CD8-positive, alpha-beta memory T cell (primary cell): ENCODE measurements at regions not wholly inside any gene's neighbourhood (a gene's known extent, or its start where the extent isn't known, plus 50 kb on each side); places are given as distances from the start of the nearest gene placed in this dataset.
"Not testable (repeated sequence)": the region's sequence is repeated elsewhere in the genome, so short reads cannot be mapped to it uniquely, and the experiment has no call there.

Source experiments
- CTCF ChIA-PET: fragments of 350-600 bp; sonication (Branson Sonifier 250); formaldehyde crosslinking; loops from one replicate; lab custom pipeline; 2021; ENCODE audit warnings: antibody characterized with exemption; lab: Charles Lee
- POLR2A ChIA-PET: fragments of 350-600 bp; sonication (Branson Sonifier 250); formaldehyde crosslinking; loops from one replicate; lab custom pipeline; 2021; ENCODE audit warnings: antibody characterized with exemption; lab: Charles Lee
- DNase-seq, 5 donors: peaks; one replicate each; pipeline versions ENCODE4 v3.0.0 to v3.0.0-alpha.2; 2020 to 2022; ENCODE audit warnings: mixed read lengths in 1 of 5
- H3K27ac ChIP-seq: one replicate; pipeline ENCODE4 v1.7.0; 2013; ENCODE audit warnings: low read depth, mild to moderate bottlenecking, low read length, moderate library complexity
- H3K27me3 ChIP-seq: 2 replicates; pipeline ENCODE4 v1.7.0; 2013; ENCODE audit warnings: low read length, mild to moderate bottlenecking; ENCODE audit not compliant: insufficient read depth, poor library complexity, severe bottlenecking
- H3K36me3 ChIP-seq: 2 replicates; pipeline ENCODE4 v1.7.0; 2013; ENCODE audit warnings: mild to moderate bottlenecking, low read length, moderate library complexity; ENCODE audit not compliant: insufficient read depth
- H3K4me1 ChIP-seq: 2 replicates; pipeline ENCODE4 v1.7.0; 2013; ENCODE audit warnings: mild to moderate bottlenecking, low read length, moderate library complexity; ENCODE audit not compliant: insufficient read depth
- H3K4me3 ChIP-seq: 2 replicates; pipeline ENCODE4 v1.7.0; 2013; ENCODE audit warnings: mild to moderate bottlenecking, low read length
- H3K9me3 ChIP-seq: 2 replicates; pipeline ENCODE4 v1.7.0; 2013; ENCODE audit warnings: mild to moderate bottlenecking, low read length
- H3K27ac Mint-ChIP-seq, 8 donors: one replicate each; pipeline ENCODE4 v1.8.0; 2020 to 2021; ENCODE audit warnings: mixed read lengths in 8 of 8, mild to moderate bottlenecking in 6 of 8, inconsistent platforms in 3 of 8, moderate library complexity in 3 of 8
- H3K27me3 Mint-ChIP-seq, 2 donors: one replicate each; pipeline ENCODE4 v1.8.0; 2020 to 2021; ENCODE audit warnings: mixed read lengths in 2 of 2, mild to moderate bottlenecking in 1 of 2, moderate library complexity in 1 of 2
- H3K36me3 Mint-ChIP-seq, 3 donors: one replicate each; pipeline ENCODE4 v1.8.0; 2020 to 2021; ENCODE audit warnings: mixed read lengths in 3 of 3, inconsistent platforms in 1 of 3, mild to moderate bottlenecking in 1 of 3
- H3K4me1 Mint-ChIP-seq, 3 donors: one replicate each; pipeline ENCODE4 v1.8.0; 2020 to 2021; ENCODE audit warnings: mixed read lengths in 3 of 3, inconsistent platforms in 1 of 3, mild to moderate bottlenecking in 1 of 3
- H3K4me3 Mint-ChIP-seq, 7 donors: one replicate each; pipeline ENCODE4 v1.8.0; 2020 to 2021; ENCODE audit warnings: mixed read lengths in 7 of 7, mild to moderate bottlenecking in 6 of 7, moderate library complexity in 4 of 7, inconsistent platforms in 2 of 7
- H3K9me3 Mint-ChIP-seq, 5 donors: one replicate each; pipeline ENCODE4 v1.8.0; 2020 to 2022; ENCODE audit warnings: mixed read lengths in 5 of 5, mild to moderate bottlenecking in 3 of 5, moderate library complexity in 2 of 5, inconsistent platforms in 1 of 5

DNA sequence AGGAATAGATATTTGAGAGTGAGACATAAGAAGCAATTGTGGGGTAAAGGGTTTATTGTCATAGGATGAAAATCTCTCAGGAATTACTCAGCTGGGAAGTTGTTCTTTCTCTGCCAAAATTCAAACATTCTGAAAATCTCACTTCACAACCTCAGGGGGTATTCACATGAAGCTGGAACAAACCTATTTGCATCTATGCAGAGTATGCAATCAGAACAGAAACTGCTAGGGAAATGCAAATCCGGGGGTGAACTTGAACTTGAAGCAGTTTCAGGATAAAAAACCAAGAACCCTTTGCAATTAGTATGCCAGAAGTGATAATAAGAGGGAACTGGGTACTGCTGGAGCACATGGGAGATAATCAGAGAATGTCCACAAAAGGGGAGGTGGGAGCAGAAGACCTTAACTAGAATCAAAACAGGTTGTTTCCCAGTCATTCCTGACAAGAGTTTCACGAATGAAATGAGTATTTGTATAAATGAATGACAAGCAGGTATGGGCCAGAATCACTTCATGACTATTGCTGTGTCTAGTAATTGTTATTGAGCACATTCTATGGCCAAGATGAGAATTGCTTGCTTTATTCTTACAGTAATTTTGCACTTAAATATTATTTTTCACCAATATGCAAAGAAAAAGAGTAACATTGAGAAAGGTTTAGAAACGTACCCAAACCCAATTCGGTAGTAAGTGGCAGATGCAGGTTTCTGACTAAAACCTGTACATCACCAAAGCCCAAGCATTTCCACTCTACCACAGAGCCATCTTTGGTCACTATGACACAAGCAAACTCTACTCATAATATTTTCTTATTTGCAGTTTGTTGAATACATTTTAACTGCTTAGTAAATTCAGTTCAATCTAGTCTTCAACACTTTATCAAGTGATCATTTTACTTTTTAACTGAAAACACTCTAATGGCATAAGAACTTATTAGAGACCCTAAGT is 61.8 kb upstream of the UBASH3B start:
- DNase-seq = no peak
- no peak overlapping the region for H3K27ac ChIP-seq
- Mint-ChIP-seq H3K27ac (no peak overlapping the region), H3K27me3 (peaks cover 9 to 42% of the 10 kb centered on the region in 2 donors), H3K9me3 (peaks cover 0 to 3% (median 2%) of the 10 kb centered on the region in 5 donors), H3K4me3 (no peak overlapping the region), H3K36me3 (peaks cover 0 to 7% (median 0%) of the 10 kb centered on the region in 3 donors), H3K4me1 (no peaks in the 10 kb centered on the region)
- H3K27me3 ChIP-seq = peaks cover 6% of the 10 kb centered on the region
- no peaks in the 10 kb centered on the region for H3K4me1 ChIP-seq
- H3K4me3 ChIP-seq = no peak overlapping the region
- ChIA-PET POLR2A (no interaction called here), CTCF (no interaction called here)
- H3K9me3 ChIP-seq = no peaks in the 10 kb centered on the region
- no peaks in the 10 kb centered on the region for H3K36me3 ChIP-seq

DNA sequence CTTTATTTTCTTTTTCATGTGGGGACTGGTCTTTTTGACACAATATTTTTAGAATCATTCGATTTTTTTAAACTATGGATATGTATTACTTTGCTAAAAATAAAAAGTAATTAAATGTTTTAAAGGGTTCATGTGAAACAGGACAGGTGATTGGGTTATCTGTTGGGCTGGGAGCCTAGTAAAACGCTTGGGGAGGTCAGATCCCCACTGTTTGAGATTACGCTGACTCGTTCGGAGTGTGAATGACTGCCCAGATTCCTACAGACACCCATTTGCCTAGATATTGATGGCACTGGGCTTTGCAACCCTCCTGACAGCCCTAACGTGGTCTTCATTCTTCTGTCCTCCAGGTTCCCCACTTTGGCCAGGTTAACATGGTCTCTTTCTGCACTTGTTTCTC is 62.9 kb upstream of the UBASH3B start:
- Histone ChIP-seq H3K27ac (no peak overlapping the region), H3K4me3 (no peak overlapping the region), H3K36me3 (no peaks in the 10 kb centered on the region), H3K9me3 (no peaks in the 10 kb centered on the region), H3K4me1 (no peaks in the 10 kb centered on the region), H3K27me3 (peaks cover 6% of the 10 kb centered on the region)
- Mint-ChIP-seq H3K9me3 (peaks cover 0 to 12% (median 7%) of the 10 kb centered on the region in 5 donors), H3K27me3 (peaks cover 12 to 46% of the 10 kb centered on the region in 2 donors), H3K4me3 (no peak overlapping the region), H3K4me1 (no peaks in the 10 kb centered on the region), H3K27ac (no peak overlapping the region), H3K36me3 (peaks cover 0 to 11% (median 0%) of the 10 kb centered on the region in 3 donors)
- DNase-seq = no peak
- ChIA-PET CTCF (interaction anchor here (1.5 kb wide), 1 partner anchor 11 kb away, joined by 5 read pairs; no protein-coding TSS in a partner anchor), POLR2A (no interaction called here)

DNA sequence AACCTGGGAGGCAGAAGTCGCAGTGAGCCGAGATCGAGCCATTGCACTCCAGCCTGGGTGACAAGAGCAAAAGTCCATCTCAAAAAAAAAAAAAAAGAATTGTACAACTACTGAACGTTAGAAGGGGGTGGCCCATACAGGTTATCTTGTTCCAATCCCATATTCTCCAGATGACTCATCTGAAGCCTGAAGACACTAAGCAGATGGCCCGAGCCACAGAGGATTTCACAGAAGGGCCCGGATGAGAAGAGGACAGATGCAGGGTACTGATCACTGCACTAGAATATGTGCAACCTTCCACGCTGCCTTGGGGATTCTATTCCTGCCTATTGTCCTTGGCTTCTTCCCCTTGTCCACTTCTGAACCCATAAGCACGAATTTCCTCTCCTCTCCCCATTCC is 70.9 kb upstream of the UBASH3B start:
- Histone ChIP-seq H3K36me3 (no peaks in the 10 kb centered on the region), H3K27ac (no peak overlapping the region), H3K4me3 (no peak overlapping the region), H3K27me3 (peaks cover 6% of the 10 kb centered on the region), H3K4me1 (peaks cover 7% of the 10 kb centered on the region), H3K9me3 (no peaks in the 10 kb centered on the region)
- Mint-ChIP-seq H3K27ac (no peak overlapping the region), H3K27me3 (peaks cover 9 to 15% of the 10 kb centered on the region in 2 donors), H3K4me3 (no peak overlapping the region), H3K9me3 (peaks cover 0 to 12% (median 7%) of the 10 kb centered on the region in 5 donors), H3K36me3 (peaks cover 0 to 6% (median 0%) of the 10 kb centered on the region in 3 donors), H3K4me1 (peaks cover 9 to 14% (median 13%) of the 10 kb centered on the region in 3 donors)
- POLR2A ChIA-PET = no interaction called here
- CTCF ChIA-PET = no interaction called here
- no peak for DNase-seq

DNA sequence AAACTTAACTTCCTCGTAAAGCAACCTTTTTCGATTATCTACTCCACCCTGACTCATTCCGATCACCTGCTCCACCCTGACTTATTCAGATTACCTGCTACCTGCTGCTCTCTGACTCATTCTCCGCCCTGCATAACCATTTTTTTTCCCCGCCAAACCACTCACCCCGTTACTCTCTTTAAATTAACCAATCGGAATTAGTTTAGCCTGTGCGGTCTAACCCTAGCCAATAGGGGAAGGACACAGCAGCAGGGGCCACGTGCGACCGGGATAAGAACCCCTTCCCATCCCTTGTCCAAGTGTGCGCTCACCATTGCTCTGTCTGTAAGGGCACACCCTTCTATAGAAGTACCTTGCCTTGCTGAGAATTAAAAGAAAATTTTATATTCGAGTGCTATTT is 75.5 kb upstream of the UBASH3B start:
- H3K36me3 Mint-ChIP-seq, H3K9me3 ChIP-seq, H3K27me3 Mint-ChIP-seq, H3K27ac ChIP-seq, H3K9me3 Mint-ChIP-seq, H3K36me3 ChIP-seq, H3K4me1 ChIP-seq, H3K4me3 ChIP-seq, POLR2A ChIA-PET, H3K27me3 ChIP-seq, DNase-seq: not testable (repeated sequence)
- Mint-ChIP-seq H3K27ac (peak overlapping the region in 1 of 8 donors; percentile 56), H3K4me3 (peak overlapping the region in 4 of 7 donors; percentile 4 to 90 (median 74)), H3K4me1 (peaks cover 9 to 14% (median 13%) of the 10 kb centered on the region in 3 donors)
- CTCF ChIA-PET = interaction anchor here (0.7 to 3.8 kb wide), 17 partner anchors 10 to 925 kb away, joined by 3 to 28 read pairs (median 4); partner anchors contain the start of gene UBASH3B

DNA sequence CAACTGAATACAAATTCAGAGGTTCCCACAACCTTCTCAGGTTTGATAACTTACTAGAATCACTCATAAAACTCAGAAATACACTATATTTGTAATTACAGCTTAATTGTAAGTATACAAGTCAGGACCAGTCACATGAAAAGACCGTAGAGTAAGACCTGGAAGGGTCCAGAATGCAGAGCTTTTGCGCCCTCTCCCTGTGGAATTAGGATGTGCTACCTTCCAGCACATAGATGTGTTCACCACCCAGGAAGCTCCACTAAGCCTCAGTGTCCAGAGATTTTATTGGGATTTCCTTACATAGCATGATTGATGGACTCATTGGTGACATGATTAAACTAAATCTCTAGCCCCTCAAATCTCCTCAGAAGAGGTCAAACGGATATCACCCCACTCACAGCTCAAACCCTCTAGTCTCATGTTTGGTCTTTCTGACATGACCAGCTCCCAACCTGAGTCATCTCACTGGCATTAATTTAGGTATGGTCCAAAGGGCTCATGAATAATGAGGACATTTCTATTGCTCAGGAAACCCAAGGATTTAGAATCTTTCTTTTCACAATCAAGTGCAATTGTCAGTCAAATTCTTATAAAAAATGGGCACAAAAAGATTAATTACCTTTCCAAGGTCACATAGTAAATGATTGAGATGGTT is 77.2 kb upstream of the UBASH3B start:
- no peak overlapping the region for H3K4me3 ChIP-seq

DNA sequence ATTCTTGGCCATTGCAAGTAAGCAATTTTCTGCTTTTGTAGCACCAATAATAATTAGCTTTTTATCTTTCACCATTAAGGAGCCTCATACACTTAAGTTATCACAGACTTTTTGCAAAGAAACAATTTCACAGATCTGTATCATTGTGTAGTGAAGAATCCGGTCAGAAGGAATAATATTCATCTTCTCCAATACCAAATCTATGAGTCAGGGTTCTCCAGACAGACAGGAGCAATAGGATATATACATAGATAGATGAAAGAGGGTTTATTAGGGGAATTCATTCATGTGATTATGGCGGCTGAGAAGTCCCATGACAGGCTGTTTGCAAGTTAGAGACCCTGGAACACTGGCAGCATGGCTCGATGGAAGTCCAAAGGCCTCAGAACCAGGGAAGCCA is 82.9 kb upstream of the UBASH3B start:
- CTCF ChIA-PET = no interaction called here
- no peaks in the 10 kb centered on the region for H3K9me3 Mint-ChIP-seq
- DNase-seq = no peak
- H3K4me3 Mint-ChIP-seq = no peak overlapping the region
- Histone ChIP-seq H3K27me3 (no peaks in the 10 kb centered on the region), H3K9me3 (no peaks in the 10 kb centered on the region), H3K4me3 (no peak overlapping the region), H3K4me1 (no peaks in the 10 kb centered on the region), H3K27ac (no peak overlapping the region), H3K36me3 (no peaks in the 10 kb centered on the region)
- no peaks in the 10 kb centered on the region for H3K36me3 Mint-ChIP-seq
- peaks cover 4 to 6% of the 10 kb centered on the region in 2 donors for H3K27me3 Mint-ChIP-seq
- H3K4me1 Mint-ChIP-seq = no peaks in the 10 kb centered on the region
- POLR2A ChIA-PET = no interaction called here
- H3K27ac Mint-ChIP-seq = no peak overlapping the region

More for the DNA sequence above, 77.2 kb upstream of the UBASH3B start:
- no peak overlapping the region for H3K4me3 Mint-ChIP-seq
- H3K27ac Mint-ChIP-seq = no peak overlapping the region
- H3K36me3 Mint-ChIP-seq = no peaks in the 10 kb centered on the region
- Histone ChIP-seq H3K4me1 (peaks cover 7% of the 10 kb centered on the region), H3K27ac (no peak overlapping the region), H3K36me3 (no peaks in the 10 kb centered on the region), H3K27me3 (no peaks in the 10 kb centered on the region), H3K9me3 (no peaks in the 10 kb centered on the region)
- CTCF ChIA-PET = interaction anchor here (0.7 to 2.1 kb wide), 3 partner anchors 10 to 476 kb away, joined by 3 to 6 read pairs (median 3); no protein-coding TSS in a partner anchor
- POLR2A ChIA-PET = interaction anchor here (0.6 kb wide), 1 partner anchor 483 kb away, joined by 3 read pairs; no protein-coding TSS in a partner anchor
- no peaks in the 10 kb centered on the region for H3K9me3 Mint-ChIP-seq
- peaks cover 9 to 14% (median 13%) of the 10 kb centered on the region in 3 donors for H3K4me1 Mint-ChIP-seq
- DNase-seq = no peak
- H3K27me3 Mint-ChIP-seq = peaks cover 2 to 4% of the 10 kb centered on the region in 2 donors

DNA sequence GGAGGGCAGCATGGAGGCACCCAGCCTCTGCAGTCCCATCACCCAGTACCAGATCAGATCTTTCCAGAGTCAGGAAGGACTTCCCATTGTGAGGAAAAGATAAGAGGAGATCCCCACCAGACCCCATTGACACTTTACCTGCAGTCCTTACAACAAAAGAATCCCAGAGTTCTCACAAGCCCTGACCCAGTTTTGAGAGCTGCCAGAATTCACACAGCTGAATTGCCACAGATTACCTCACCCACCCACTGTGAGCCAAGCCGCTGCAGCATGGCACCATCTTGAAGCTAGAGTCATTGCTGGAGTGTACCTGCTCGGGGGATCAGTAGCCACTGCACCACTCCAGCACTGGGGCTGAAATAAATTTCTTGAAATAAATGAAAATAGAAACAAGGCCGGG is 91.8 kb upstream of the UBASH3B start:
- H3K27ac ChIP-seq = no peak overlapping the region
- no peak for DNase-seq
- no peaks in the 10 kb centered on the region for H3K36me3 Mint-ChIP-seq
- ChIA-PET POLR2A (no interaction called here), CTCF (no interaction called here)
- H3K4me3 Mint-ChIP-seq = no peak overlapping the region
- no peaks in the 10 kb centered on the region for H3K9me3 Mint-ChIP-seq
- H3K4me3 ChIP-seq = no peak overlapping the region
- no peak overlapping the region for H3K27ac Mint-ChIP-seq
- no peaks in the 10 kb centered on the region for H3K36me3 ChIP-seq
- peaks cover 15 to 23% of the 10 kb centered on the region in 2 donors for H3K27me3 Mint-ChIP-seq
- H3K4me1 Mint-ChIP-seq = no peaks in the 10 kb centered on the region
- no peaks in the 10 kb centered on the region for H3K27me3 ChIP-seq
- no peaks in the 10 kb centered on the region for H3K9me3 ChIP-seq
- no peaks in the 10 kb centered on the region for H3K4me1 ChIP-seq
